ENCODE measurements at regions not wholly inside any gene's neighbourhood (a gene's known extent, or its start where the extent isn't known, plus 50 kb on each side); places are given as distances from the start of the nearest gene placed in this dataset.

- no peak overlapping the region for H3K9ac ChIP-seq (ENCODE audit: low read depth, low read length, poor library complexity, severe bottlenecking)
- no peaks in the 10 kb centered on the region for H3K27me3 ChIP-seq (ENCODE audit: insufficient read depth, low read length, poor library complexity, severe bottlenecking)
- no peak overlapping the region for H3K4me2 ChIP-seq (ENCODE audit: low read depth, low read length, poor library complexity, severe bottlenecking)
- H2AFZ ChIP-seq (ENCODE audit: low read length) = no peak overlapping the region
- H3K36me3 ChIP-seq (ENCODE audit: insufficient read depth, low read length) = no peaks in the 10 kb centered on the region
- H4K20me1 ChIP-seq (ENCODE audit: insufficient read depth, low read length, poor library complexity, severe bottlenecking) = no peaks in the 10 kb centered on the region
- TF ChIP-seq EZH2phosphoT487 (IDR thresholded peaks at IDR 0.05; ENCODE audit: borderline replicate concordance) = no peak
- TF ChIP-seq CTCF (conservative IDR thresholded peaks at IDR 0.05; ENCODE audit: low read length) = no peak
- H3K9me2 ChIP-seq (replicated peaks; ENCODE audit: low read depth, low read length) = no peaks in the 10 kb centered on the region
- H3F3A ChIP-seq (ENCODE audit: low read depth) = no peaks in the 10 kb centered on the region
- H3K79me2 ChIP-seq (ENCODE audit: insufficient read depth, low read length) = no peaks in the 10 kb centered on the region
- peaks cover 10% of the 10 kb centered on the region for H3K4me1 ChIP-seq (ENCODE audit: insufficient read depth, low read length, poor library complexity, severe bottlenecking)
- no peak overlapping the region for H3K4me3 ChIP-seq (ENCODE audit: low read length, poor library complexity, severe bottlenecking)
- no peaks in the 10 kb centered on the region for H3K9me3 ChIP-seq (ENCODE audit: insufficient read depth, low read depth, low read length)
These were observed 68.7 kb upstream of the RAD23B start for GRCh38 chr9:107214381-107214780.

DNA sequence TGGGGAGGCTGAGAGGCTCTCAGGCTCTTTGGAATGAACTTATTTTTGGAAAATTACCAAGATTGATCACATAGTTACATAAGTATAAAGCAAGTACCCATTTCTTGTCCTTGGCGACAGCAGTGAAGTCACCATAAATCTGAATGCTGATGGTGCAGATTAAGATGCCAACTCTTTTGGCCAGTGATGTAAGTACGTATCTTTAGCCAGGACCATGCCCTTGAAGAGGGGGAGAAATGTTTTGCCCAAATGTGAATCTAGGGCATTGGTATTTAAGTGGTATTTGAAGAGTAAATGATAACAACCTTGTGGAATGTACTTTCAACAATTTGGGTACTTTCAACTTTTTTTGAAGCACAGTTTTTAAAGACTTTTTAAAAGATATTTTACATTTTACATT is 68.2 kb upstream of the RAD23B start:
- Histone ChIP-seq H3K9ac (ENCODE audit: low read depth, low read length, poor library complexity, severe bottlenecking) (no peak overlapping the region), H3K9me2 (replicated peaks; ENCODE audit: low read depth, low read length) (no peaks in the 10 kb centered on the region), H3K4me2 (ENCODE audit: low read depth, low read length, poor library complexity, severe bottlenecking) (no peak overlapping the region), H3K36me3 (ENCODE audit: insufficient read depth, low read length) (no peaks in the 10 kb centered on the region), H3K4me3 (ENCODE audit: low read length, poor library complexity, severe bottlenecking) (no peak overlapping the region), H3K79me2 (ENCODE audit: insufficient read depth, low read length) (no peaks in the 10 kb centered on the region), H3F3A (ENCODE audit: low read depth) (no peaks in the 10 kb centered on the region), H3K27me3 (ENCODE audit: insufficient read depth, low read length, poor library complexity, severe bottlenecking) (no peaks in the 10 kb centered on the region), H3K9me3 (ENCODE audit: insufficient read depth, low read depth, low read length) (no peaks in the 10 kb centered on the region), H2AFZ (ENCODE audit: low read length) (no peak overlapping the region), H3K4me1 (ENCODE audit: insufficient read depth, low read length, poor library complexity, severe bottlenecking) (peaks cover 10% of the 10 kb centered on the region), H4K20me1 (ENCODE audit: insufficient read depth, low read length, poor library complexity, severe bottlenecking) (no peaks in the 10 kb centered on the region)
- TF ChIP-seq CTCF (conservative IDR thresholded peaks at IDR 0.05; ENCODE audit: low read length) (no peak), EZH2phosphoT487 (IDR thresholded peaks at IDR 0.05; ENCODE audit: borderline replicate concordance) (no peak)

GRCh38 chr9:107215381-107215780 is 67.7 kb upstream of the RAD23B start:
- Histone ChIP-seq H3K4me2 (ENCODE audit: low read depth, low read length, poor library complexity, severe bottlenecking) (no peak overlapping the region), H3K9me2 (replicated peaks; ENCODE audit: low read depth, low read length) (no peaks in the 10 kb centered on the region), H4K20me1 (ENCODE audit: insufficient read depth, low read length, poor library complexity, severe bottlenecking) (no peaks in the 10 kb centered on the region), H3K36me3 (ENCODE audit: insufficient read depth, low read length) (no peaks in the 10 kb centered on the region), H2AFZ (ENCODE audit: low read length) (no peak overlapping the region), H3K9ac (ENCODE audit: low read depth, low read length, poor library complexity, severe bottlenecking) (no peak overlapping the region), H3F3A (ENCODE audit: low read depth) (no peaks in the 10 kb centered on the region), H3K4me1 (ENCODE audit: insufficient read depth, low read length, poor library complexity, severe bottlenecking) (peaks cover 10% of the 10 kb centered on the region), H3K79me2 (ENCODE audit: insufficient read depth, low read length) (no peaks in the 10 kb centered on the region), H3K27me3 (ENCODE audit: insufficient read depth, low read length, poor library complexity, severe bottlenecking) (no peaks in the 10 kb centered on the region), H3K4me3 (ENCODE audit: low read length, poor library complexity, severe bottlenecking) (no peak overlapping the region), H3K9me3 (ENCODE audit: insufficient read depth, low read depth, low read length) (no peaks in the 10 kb centered on the region)
- TF ChIP-seq EZH2phosphoT487 (IDR thresholded peaks at IDR 0.05; ENCODE audit: borderline replicate concordance) (no peak), CTCF (conservative IDR thresholded peaks at IDR 0.05; ENCODE audit: low read length) (no peak)

Measured in Loucy (cell line).